Astrocyte of the cerebellum (primary cell): ENCODE measurements at regions not wholly inside any gene's neighbourhood (a gene's known extent, or its start where the extent isn't known, plus 50 kb on each side); places are given as distances from the start of the nearest gene placed in this dataset.

Source experiments
- DNase-seq: peaks from one replicate; pipeline ENCODE4 v3.0.0-alpha.2; 2011; ENCODE audit warnings: low read depth
- H3K4me3 ChIP-seq: 2 replicates; pipeline ENCODE4 v1.5.1; 2011; ENCODE audit warnings: mild to moderate bottlenecking, low read depth, low read length, moderate library complexity
- in situ Hi-C: cut with HindIII; loops from 2 replicates; pipeline ENCODE4 v1.10.0; 2017; ENCODE audit warnings: low sequenced_read_pairs
- TF ChIP-seq, protein P1 (sequence below): IDR thresholded peaks from 2 replicates; pipeline ENCODE4 v1.5.1; 2012; ENCODE audit warnings: low read length, low read depth, moderate library complexity, mild to moderate bottlenecking; ENCODE audit errors: missing control alignments

DNA sequence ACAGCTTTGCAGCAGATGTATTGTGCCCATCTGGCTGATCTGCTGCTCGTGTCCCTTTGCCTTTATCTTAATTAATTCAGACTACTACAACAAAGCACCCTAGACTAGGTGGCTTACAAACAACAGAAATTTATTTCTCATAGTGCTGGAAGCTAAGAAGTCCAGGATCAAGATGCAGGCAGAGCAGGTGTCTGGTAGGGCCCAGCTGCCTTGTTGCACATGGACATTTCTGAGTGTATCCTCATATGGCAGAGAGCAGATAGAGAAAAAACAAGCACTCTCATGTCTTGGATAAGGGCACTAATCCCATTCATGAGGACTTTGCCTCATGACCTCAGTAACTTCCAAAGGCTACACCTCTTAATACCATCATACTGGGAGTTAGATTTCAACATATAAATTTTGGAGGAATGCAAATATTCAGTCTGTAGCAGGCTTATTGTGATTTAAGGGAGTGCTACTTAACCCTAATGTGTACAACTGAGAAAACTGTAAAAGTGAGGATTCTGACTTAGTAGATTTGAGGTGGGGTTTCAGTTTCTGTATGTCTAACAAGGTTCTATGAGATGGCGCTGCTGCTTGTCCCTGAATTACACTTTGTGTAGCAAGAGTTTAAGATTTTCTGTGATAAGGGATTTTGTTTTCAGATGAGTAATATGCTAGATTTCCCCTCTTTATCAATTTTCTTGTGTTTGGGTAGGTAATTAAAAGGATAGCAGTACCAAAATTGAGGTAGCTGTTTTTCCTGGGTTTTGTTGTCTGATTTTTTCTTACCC, 473.2 kb upstream of the TECRL start:
- no peak for DNase-seq
- in situ Hi-C loops, result loop anchor here (10.0 kb wide), 1 partner anchor 58 kb away; no protein-coding TSS in a partner anchor
- H3K4me3 ChIP-seq, result no peak overlapping the region
- TF ChIP-seq, protein P1, sequence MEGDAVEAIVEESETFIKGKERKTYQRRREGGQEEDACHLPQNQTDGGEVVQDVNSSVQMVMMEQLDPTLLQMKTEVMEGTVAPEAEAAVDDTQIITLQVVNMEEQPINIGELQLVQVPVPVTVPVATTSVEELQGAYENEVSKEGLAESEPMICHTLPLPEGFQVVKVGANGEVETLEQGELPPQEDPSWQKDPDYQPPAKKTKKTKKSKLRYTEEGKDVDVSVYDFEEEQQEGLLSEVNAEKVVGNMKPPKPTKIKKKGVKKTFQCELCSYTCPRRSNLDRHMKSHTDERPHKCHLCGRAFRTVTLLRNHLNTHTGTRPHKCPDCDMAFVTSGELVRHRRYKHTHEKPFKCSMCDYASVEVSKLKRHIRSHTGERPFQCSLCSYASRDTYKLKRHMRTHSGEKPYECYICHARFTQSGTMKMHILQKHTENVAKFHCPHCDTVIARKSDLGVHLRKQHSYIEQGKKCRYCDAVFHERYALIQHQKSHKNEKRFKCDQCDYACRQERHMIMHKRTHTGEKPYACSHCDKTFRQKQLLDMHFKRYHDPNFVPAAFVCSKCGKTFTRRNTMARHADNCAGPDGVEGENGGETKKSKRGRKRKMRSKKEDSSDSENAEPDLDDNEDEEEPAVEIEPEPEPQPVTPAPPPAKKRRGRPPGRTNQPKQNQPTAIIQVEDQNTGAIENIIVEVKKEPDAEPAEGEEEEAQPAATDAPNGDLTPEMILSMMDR, result no peak

DNA sequence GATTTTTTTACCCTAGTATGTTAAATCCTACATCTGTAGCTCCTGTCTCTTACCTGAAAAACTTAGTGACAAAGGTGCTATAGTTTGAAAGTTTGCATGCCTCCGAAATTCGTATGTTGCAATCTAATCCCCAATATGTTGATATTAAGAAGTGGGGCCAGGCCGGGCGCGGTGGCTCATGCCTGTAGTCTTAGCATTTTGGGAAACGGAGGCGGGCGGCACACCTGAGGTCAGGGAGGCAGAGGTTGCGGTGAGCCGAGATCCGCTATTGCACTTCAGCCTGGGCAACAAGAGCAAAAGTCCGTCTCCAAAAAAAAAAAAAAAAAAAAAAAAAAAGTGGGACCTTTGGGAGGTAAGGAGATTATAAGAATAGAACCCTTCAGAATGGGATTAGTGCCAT, 471.3 kb upstream of the TECRL start:
- TF ChIP-seq, protein P1, result no peak
- H3K4me3 ChIP-seq, result no peak overlapping the region
- in situ Hi-C loops, result loop anchor here (10.0 kb wide), 1 partner anchor 56 kb away; no protein-coding TSS in a partner anchor
- no peak for DNase-seq

DNA sequence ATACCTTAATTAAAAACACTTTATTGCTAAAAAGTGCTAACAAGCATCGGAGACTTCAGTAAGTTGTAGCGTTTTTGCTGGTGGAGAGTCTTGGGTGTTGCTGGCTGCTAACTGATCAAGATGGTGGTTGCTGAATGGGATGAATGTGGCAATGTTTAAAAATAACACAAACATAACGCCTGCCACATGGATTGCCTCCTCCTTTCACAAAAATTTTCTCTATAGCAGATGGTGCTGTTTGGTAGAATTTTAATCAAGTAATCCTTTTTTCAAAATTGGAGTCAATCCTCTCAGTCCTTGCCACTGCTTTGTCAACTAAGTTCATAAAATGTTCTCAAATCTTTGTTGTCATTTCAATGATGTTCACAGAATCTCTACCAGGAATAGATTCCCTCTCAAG, 466.8 kb upstream of the TECRL start:
- in situ Hi-C loops, result no loop called here
- TF ChIP-seq, protein P1, result no peak
- DNase-seq, result no peak
- no peak overlapping the region for H3K4me3 ChIP-seq

DNA sequence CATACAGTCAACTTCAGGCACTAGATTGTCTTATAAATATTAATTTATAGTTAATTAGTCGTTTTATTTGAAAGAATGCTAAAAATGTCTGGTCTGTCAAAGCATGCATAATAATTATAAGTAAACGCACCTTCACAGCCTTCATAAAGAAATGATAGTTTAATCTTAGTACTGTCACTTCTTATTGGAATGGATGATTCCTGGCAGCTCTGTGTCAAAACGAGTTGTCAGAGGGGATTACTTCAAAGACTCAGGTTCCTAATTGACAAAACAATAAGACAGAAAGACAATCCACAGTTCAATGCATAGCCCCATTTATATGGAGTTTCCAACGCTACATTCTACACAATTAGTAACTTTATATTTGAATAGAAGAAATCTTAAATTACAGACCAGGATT, 461.3 kb upstream of the TECRL start:
- in situ Hi-C loops, result no loop called here
- DNase-seq, result no peak
- no peak overlapping the region for H3K4me3 ChIP-seq
- TF ChIP-seq, protein P1, result no peak

DNA sequence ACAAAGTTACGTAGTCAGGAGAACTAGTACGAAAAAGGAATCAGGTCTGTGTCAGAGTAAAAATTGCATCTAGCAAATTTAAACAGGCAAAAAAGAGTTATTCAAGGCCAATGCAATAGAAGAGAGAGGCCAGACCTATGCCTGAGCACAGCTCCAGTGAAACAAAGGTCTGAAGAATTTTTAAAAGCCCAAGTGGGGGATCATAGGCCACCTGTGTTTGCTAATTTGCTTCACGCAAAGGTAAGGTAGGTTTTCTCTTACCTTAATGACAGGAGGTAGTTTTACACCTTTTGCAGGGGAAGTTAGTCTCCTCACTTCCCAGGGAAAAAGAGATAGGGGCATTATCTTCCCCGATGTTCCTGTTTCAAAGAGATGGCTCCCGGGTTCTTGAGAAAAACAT, 448.6 kb upstream of the TECRL start:
- H3K4me3 ChIP-seq, result no peak overlapping the region
- no peak for DNase-seq
- in situ Hi-C loops, result no loop called here
- TF ChIP-seq, protein P1, result no peak

DNA sequence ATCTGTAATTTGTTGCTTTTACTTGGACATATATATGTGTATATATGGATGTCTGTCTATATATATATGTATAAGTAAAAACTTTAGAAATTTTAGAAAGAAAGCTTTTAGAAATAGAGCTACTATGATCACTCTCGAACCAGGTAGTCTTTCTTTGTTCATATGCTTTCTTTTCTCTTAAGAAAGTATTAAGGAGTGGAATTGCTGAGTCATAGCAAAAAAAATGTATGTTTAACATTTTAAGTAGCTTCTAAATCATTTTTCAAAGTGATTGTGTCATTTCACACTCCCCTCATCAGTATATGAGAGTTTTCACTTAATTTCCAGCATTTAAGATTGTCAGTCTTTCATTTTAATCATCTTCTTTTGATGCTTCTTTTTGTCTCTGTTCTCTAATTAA, 447.9 kb upstream of the TECRL start:
- no peak overlapping the region for H3K4me3 ChIP-seq
- in situ Hi-C loops, result no loop called here
- TF ChIP-seq, protein P1, result no peak
- no peak for DNase-seq

DNA sequence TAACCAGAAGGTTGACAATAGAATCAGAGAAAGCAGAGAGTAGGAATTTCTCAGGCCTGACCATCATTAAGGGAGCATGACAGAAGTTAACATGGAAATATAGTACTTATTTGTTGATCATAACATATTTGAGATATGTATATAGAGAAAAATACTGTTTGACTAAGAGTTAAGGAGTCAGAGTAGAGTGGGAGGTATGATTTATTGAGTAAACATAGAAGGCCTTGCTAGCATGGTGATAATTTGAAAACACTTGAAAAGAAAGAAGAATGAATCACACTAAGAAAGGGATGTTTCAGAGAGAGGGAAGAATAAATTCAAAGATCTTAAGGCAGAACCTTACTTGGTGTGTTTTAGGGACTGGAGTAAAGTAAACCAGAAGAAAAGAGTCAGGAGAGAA, 437.2 kb upstream of the TECRL start:
- in situ Hi-C loops, result no loop called here
- DNase-seq, result no peak
- TF ChIP-seq, protein P1, result no peak
- H3K4me3 ChIP-seq, result no peak overlapping the region
